Body of pancreas (tissue), 4 donors: ENCODE measurements at regions not wholly inside any gene's neighbourhood (a gene's known extent, or its start where the extent isn't known, plus 50 kb on each side); places are given as distances from the start of the nearest gene placed in this dataset.

Source experiments
- POLR2A ChIP-seq, 3 donors: fragments of 450-650 bp; IDR thresholded peaks; one replicate each; pipeline ENCODE4 v1.6.1; 2016; ENCODE audit warnings: antibody characterized with exemption in 3 of 3, mild to moderate bottlenecking in 2 of 3
- TF ChIP-seq, protein P1 (sequence below), 7 experiments: fragments of 450-650 bp in 4 of 7; fragments of 200-600 bp in 3 of 7; sonication (generic) in 3 of 7; IDR thresholded peaks; one replicate each; pipeline ENCODE4 v1.5.1; 2016 to 2019; ENCODE audit warnings: antibody characterized with exemption in 7 of 7

DNA sequence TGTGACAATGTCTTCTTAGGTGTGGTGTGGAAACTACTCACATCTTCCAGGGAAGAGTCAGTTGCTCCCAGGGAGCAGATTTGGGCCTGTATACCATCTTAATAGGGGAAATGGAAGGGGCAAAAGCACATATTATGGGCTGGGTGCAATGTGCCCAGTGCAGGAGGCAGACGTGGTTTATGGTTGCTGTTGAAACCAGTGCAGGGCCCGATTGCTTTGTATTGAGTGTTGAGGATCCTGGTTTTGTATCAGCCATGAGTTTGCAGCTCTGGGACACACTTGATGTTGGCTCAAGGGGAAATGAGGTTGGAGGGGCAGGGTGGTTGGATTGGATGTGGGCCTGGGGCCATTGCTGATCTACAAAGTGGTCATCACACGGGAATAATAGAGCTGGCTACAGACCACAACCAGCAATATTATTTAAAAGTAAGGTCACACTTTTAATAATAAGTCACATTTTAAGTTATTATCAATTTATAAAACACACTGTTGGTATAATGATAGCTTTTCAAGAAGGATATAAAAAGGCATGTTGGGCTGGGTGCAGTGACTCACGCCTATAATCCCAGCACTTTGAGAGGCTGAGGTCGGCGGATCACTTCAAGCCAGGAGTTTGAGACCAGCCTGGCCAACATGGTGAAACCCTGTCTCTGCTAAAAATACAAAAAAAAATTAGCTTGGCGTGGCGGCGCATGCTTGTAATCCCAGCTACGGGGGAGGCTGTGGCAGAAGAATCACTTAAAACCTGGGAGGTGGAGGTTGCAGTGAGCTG is 302.4 kb downstream of the SEC14L1 start:
- TF ChIP-seq, protein P1, sequence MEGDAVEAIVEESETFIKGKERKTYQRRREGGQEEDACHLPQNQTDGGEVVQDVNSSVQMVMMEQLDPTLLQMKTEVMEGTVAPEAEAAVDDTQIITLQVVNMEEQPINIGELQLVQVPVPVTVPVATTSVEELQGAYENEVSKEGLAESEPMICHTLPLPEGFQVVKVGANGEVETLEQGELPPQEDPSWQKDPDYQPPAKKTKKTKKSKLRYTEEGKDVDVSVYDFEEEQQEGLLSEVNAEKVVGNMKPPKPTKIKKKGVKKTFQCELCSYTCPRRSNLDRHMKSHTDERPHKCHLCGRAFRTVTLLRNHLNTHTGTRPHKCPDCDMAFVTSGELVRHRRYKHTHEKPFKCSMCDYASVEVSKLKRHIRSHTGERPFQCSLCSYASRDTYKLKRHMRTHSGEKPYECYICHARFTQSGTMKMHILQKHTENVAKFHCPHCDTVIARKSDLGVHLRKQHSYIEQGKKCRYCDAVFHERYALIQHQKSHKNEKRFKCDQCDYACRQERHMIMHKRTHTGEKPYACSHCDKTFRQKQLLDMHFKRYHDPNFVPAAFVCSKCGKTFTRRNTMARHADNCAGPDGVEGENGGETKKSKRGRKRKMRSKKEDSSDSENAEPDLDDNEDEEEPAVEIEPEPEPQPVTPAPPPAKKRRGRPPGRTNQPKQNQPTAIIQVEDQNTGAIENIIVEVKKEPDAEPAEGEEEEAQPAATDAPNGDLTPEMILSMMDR (IDR thresholded peaks at IDR 0.05): no peak
- no peak for TF ChIP-seq POLR2A (IDR thresholded peaks at IDR 0.05)
